ENCODE measurements at regions not wholly inside any gene's neighbourhood (a gene's known extent, or its start where the extent isn't known, plus 50 kb on each side); places are given as distances from the start of the nearest gene placed in this dataset.
"Not testable (repeated sequence)": the region's sequence is repeated elsewhere in the genome, so short reads cannot be mapped to it uniquely, and the experiment has no call there.

DNA sequence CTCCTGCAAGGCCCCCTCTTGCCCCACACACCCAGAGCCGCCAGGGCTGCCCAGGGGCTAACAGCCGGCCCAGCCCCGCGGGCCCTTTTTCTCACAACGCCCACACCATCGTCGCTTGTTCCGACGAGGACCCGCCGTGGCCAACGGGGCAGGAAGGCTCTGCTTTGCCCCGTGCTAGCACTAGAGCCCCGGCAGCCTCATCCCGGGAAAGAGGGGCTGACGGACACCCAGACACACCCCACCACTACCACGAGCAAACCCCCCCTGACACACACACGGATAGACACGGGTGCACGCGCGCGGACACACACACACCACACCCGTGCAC lies 443.2 kb upstream of the DEFB115 start:
- TF ChIP-seq, protein P1, sequence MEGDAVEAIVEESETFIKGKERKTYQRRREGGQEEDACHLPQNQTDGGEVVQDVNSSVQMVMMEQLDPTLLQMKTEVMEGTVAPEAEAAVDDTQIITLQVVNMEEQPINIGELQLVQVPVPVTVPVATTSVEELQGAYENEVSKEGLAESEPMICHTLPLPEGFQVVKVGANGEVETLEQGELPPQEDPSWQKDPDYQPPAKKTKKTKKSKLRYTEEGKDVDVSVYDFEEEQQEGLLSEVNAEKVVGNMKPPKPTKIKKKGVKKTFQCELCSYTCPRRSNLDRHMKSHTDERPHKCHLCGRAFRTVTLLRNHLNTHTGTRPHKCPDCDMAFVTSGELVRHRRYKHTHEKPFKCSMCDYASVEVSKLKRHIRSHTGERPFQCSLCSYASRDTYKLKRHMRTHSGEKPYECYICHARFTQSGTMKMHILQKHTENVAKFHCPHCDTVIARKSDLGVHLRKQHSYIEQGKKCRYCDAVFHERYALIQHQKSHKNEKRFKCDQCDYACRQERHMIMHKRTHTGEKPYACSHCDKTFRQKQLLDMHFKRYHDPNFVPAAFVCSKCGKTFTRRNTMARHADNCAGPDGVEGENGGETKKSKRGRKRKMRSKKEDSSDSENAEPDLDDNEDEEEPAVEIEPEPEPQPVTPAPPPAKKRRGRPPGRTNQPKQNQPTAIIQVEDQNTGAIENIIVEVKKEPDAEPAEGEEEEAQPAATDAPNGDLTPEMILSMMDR (IDR thresholded peaks at IDR 0.05) = not testable (repeated sequence)
- not testable (repeated sequence) for TF ChIP-seq POLR2A (IDR thresholded peaks at IDR 0.05); POLR2AphosphoS5 (IDR thresholded peaks at IDR 0.05; ENCODE audit: insufficient read depth in 1 of 2, low read depth in 1 of 2)

All from vagina (tissue), 2 donors.